Activated CD4-positive, CD25-positive, alpha-beta regulatory T cell treated with anti-CD3 and anti-CD28 coated beads, Interleukin-2, amount 50 U/mL, for 72 hours (primary cell): ENCODE measurements at regions not wholly inside any gene's neighbourhood (a gene's known extent, or its start where the extent isn't known, plus 50 kb on each side); places are given as distances from the start of the nearest gene placed in this dataset.
"Not testable (repeated sequence)": the region's sequence is repeated elsewhere in the genome, so short reads cannot be mapped to it uniquely, and the experiment has no call there.

Source experiments
- DNase-seq: peaks from one replicate; pipeline ENCODE4 v3.0.0; 2021

- no peak for DNase-seq
These were observed 151.0 kb upstream of the SMLR1 start for GRCh38 chr6:130676077-130676772.

- DNase-seq, result no peak
These were observed 150.4 kb upstream of the SMLR1 start for GRCh38 chr6:130676773-130677144.

GRCh38 chr6:130677312-130677711 lies 149.9 kb upstream of the SMLR1 start:
- no peak for DNase-seq

- DNase-seq, result no peak
These were observed 149.4 kb upstream of the SMLR1 start for GRCh38 chr6:130677766-130678165.

GRCh38 chr6:130679684-130680083 lies 147.5 kb upstream of the SMLR1 start:
- DNase-seq, result no peak

GRCh38 chr6:130680116-130680515 lies 147.1 kb upstream of the SMLR1 start:
- DNase-seq, result no peak

GRCh38 chr6:130681028-130681427 lies 146.2 kb upstream of the SMLR1 start:
- no peak for DNase-seq

- no peak for DNase-seq
These were observed 145.1 kb upstream of the SMLR1 start for GRCh38 chr6:130682066-130682465.

GRCh38 chr6:130683761-130684517 lies 143.3 kb upstream of the SMLR1 start:
- no peak for DNase-seq

- DNase-seq, result no peak
These were observed 134.5 kb upstream of the SMLR1 start for GRCh38 chr6:130692659-130693058.

GRCh38 chr6:130693944-130694343 lies 133.3 kb upstream of the SMLR1 start:
- DNase-seq, result no peak

GRCh38 chr6:130694606-130695005 lies 132.6 kb upstream of the SMLR1 start:
- no peak for DNase-seq

GRCh38 chr6:130696806-130697205 lies 130.4 kb upstream of the SMLR1 start:
- no peak for DNase-seq

GRCh38 chr6:130697271-130697994 lies 129.8 kb upstream of the SMLR1 start:
- no peak for DNase-seq

- peak; percentile 53 for DNase-seq
These were observed 129.1 kb upstream of the SMLR1 start for GRCh38 chr6:130697995-130698535.

- DNase-seq, result no peak
These were observed 127.5 kb upstream of the SMLR1 start for GRCh38 chr6:130699742-130700141.

- DNase-seq, result no peak
These were observed 126.8 kb upstream of the SMLR1 start for GRCh38 chr6:130700397-130700796.

GRCh38 chr6:130708338-130708737 lies 118.9 kb upstream of the SMLR1 start:
- no peak for DNase-seq

GRCh38 chr6:130711641-130712040 lies 115.6 kb upstream of the SMLR1 start:
- DNase-seq, result not testable (repeated sequence)

- DNase-seq, result no peak
These were observed 114.1 kb upstream of the SMLR1 start for GRCh38 chr6:130713144-130713543.

GRCh38 chr6:130715058-130715457 lies 112.1 kb upstream of the SMLR1 start:
- no peak for DNase-seq

GRCh38 chr6:130716466-130716865 lies 110.7 kb upstream of the SMLR1 start:
- DNase-seq, result no peak

- DNase-seq, result no peak
These were observed 109.5 kb upstream of the SMLR1 start for GRCh38 chr6:130717657-130718056.
